CD8-positive, alpha-beta memory T cell (primary cell): ENCODE measurements at regions not wholly inside any gene's neighbourhood (a gene's known extent, or its start where the extent isn't known, plus 50 kb on each side); places are given as distances from the start of the nearest gene placed in this dataset.
"Not testable (repeated sequence)": the region's sequence is repeated elsewhere in the genome, so short reads cannot be mapped to it uniquely, and the experiment has no call there.

Experiments
- CTCF ChIA-PET: fragments of 350-600 bp; sonication (Branson Sonifier 250); formaldehyde crosslinking; loops from one replicate; lab custom pipeline; 2021; ENCODE audit warnings: antibody characterized with exemption; lab: Charles Lee
- POLR2A ChIA-PET: fragments of 350-600 bp; sonication (Branson Sonifier 250); formaldehyde crosslinking; loops from one replicate; lab custom pipeline; 2021; ENCODE audit warnings: antibody characterized with exemption; lab: Charles Lee
- DNase-seq, 5 donors: peaks; one replicate each; pipeline versions ENCODE4 v3.0.0 to v3.0.0-alpha.2; 2020 to 2022; ENCODE audit warnings: mixed read lengths in 1 of 5
- H3K27ac ChIP-seq: one replicate; pipeline ENCODE4 v1.7.0; 2013; ENCODE audit warnings: low read depth, mild to moderate bottlenecking, low read length, moderate library complexity
- H3K27me3 ChIP-seq: 2 replicates; pipeline ENCODE4 v1.7.0; 2013; ENCODE audit warnings: low read length, mild to moderate bottlenecking; ENCODE audit not compliant: insufficient read depth, poor library complexity, severe bottlenecking
- H3K36me3 ChIP-seq: 2 replicates; pipeline ENCODE4 v1.7.0; 2013; ENCODE audit warnings: mild to moderate bottlenecking, low read length, moderate library complexity; ENCODE audit not compliant: insufficient read depth
- H3K4me1 ChIP-seq: 2 replicates; pipeline ENCODE4 v1.7.0; 2013; ENCODE audit warnings: mild to moderate bottlenecking, low read length, moderate library complexity; ENCODE audit not compliant: insufficient read depth
- H3K4me3 ChIP-seq: 2 replicates; pipeline ENCODE4 v1.7.0; 2013; ENCODE audit warnings: mild to moderate bottlenecking, low read length
- H3K9me3 ChIP-seq: 2 replicates; pipeline ENCODE4 v1.7.0; 2013; ENCODE audit warnings: mild to moderate bottlenecking, low read length
- H3K27ac Mint-ChIP-seq, 8 donors: one replicate each; pipeline ENCODE4 v1.8.0; 2020 to 2021; ENCODE audit warnings: mixed read lengths in 8 of 8, mild to moderate bottlenecking in 6 of 8, inconsistent platforms in 3 of 8, moderate library complexity in 3 of 8
- H3K27me3 Mint-ChIP-seq, 2 donors: one replicate each; pipeline ENCODE4 v1.8.0; 2020 to 2021; ENCODE audit warnings: mixed read lengths in 2 of 2, mild to moderate bottlenecking in 1 of 2, moderate library complexity in 1 of 2
- H3K36me3 Mint-ChIP-seq, 3 donors: one replicate each; pipeline ENCODE4 v1.8.0; 2020 to 2021; ENCODE audit warnings: mixed read lengths in 3 of 3, inconsistent platforms in 1 of 3, mild to moderate bottlenecking in 1 of 3
- H3K4me1 Mint-ChIP-seq, 3 donors: one replicate each; pipeline ENCODE4 v1.8.0; 2020 to 2021; ENCODE audit warnings: mixed read lengths in 3 of 3, inconsistent platforms in 1 of 3, mild to moderate bottlenecking in 1 of 3
- H3K4me3 Mint-ChIP-seq, 7 donors: one replicate each; pipeline ENCODE4 v1.8.0; 2020 to 2021; ENCODE audit warnings: mixed read lengths in 7 of 7, mild to moderate bottlenecking in 6 of 7, moderate library complexity in 4 of 7, inconsistent platforms in 2 of 7
- H3K9me3 Mint-ChIP-seq, 5 donors: one replicate each; pipeline ENCODE4 v1.8.0; 2020 to 2022; ENCODE audit warnings: mixed read lengths in 5 of 5, mild to moderate bottlenecking in 3 of 5, moderate library complexity in 2 of 5, inconsistent platforms in 1 of 5

DNA sequence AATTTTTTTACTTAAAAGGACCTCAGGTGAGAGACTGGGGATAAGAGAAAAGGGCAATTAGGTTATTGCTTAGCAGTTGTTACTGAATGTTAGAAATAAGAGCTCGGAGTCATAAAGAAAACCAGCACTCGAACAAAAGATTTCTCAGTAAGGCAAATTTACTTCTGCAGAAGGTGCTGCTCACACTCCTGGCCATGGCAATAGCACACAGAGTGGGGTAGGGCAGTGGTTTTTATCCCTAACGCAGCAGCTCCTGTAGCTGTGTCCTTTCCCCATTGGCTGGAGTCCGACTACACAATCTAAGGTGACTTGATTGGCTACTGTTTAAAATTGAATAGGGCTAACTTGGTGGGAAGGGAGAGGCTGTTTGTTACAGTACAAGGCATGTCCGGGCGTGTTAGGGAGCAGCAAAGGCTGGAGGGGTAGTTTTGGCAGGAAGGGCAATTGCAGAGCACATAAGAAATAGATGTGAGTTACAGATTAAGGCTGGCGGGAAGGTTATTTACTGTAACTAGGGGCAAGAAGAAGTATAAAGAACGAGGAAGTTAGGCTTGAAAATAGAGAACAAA is 112.1 kb downstream of the AKR1D1 start:
- no peak for DNase-seq
- H3K9me3 Mint-ChIP-seq = peaks cover 2 to 11% (median 4%) of the 10 kb centered on the region in 5 donors
- ChIA-PET CTCF (no interaction called here), POLR2A (no interaction called here)
- H3K27me3 Mint-ChIP-seq = peaks cover 7 to 9% of the 10 kb centered on the region in 2 donors
- Histone ChIP-seq H3K36me3 (no peaks in the 10 kb centered on the region), H3K4me1 (no peaks in the 10 kb centered on the region), H3K4me3 (no peak overlapping the region), H3K9me3 (no peaks in the 10 kb centered on the region), H3K27me3 (no peaks in the 10 kb centered on the region), H3K27ac (no peak overlapping the region)
- H3K27ac Mint-ChIP-seq = no peak overlapping the region
- peaks cover 0 to 3% (median 0%) of the 10 kb centered on the region in 3 donors for H3K36me3 Mint-ChIP-seq
- no peaks in the 10 kb centered on the region for H3K4me1 Mint-ChIP-seq
- no peak overlapping the region for H3K4me3 Mint-ChIP-seq

DNA sequence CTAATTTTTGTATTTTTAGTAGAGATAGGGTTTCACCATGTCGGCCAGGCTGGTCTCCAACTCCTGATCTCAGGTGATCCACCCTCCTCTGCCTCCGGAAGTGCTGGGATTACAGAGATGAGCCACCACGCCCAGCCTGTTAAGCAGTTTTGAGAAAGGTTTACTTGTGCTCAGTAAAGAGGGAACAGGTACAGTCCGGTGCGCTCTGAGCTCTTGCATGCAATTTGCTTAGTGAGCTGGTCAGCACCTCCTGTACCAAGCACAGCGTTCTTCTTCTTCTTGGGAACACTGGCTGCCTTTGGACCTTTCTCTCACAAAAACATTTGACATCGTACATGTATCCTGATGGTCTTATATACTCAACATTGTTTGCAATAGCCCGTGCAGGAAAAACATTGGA is 118.3 kb downstream of the AKR1D1 start:
- Mint-ChIP-seq H3K4me1 (no peaks in the 10 kb centered on the region), H3K9me3 (no peaks in the 10 kb centered on the region), H3K36me3 (no peaks in the 10 kb centered on the region), H3K27me3 (peaks cover 7 to 29% of the 10 kb centered on the region in 2 donors), H3K4me3 (no peak overlapping the region), H3K27ac (no peak overlapping the region)
- CTCF ChIA-PET = no interaction called here
- Histone ChIP-seq H3K27ac (no peak overlapping the region), H3K27me3 (no peaks in the 10 kb centered on the region), H3K9me3 (no peaks in the 10 kb centered on the region), H3K4me1 (no peaks in the 10 kb centered on the region), H3K36me3 (no peaks in the 10 kb centered on the region), H3K4me3 (no peak overlapping the region)
- POLR2A ChIA-PET = no interaction called here
- DNase-seq = no peak

DNA sequence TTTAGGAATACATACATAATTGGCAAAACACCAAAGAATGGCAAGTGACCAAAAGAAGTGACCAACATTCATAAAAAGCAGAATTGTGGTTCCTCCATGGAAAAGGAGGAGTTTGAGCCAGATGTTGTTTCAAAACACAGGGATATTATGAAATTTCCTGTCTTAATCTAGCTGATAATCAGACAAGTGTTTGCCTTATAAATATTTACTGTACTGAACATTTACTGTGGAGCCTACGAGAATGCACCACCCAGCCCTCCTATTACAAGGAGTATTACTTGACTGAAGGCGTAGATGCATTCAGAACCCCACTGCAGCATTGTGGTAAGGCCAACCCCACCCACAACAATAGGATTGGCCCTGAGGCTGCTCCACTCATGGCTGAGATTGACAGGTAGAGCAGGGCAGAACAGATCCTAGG is 118.9 kb downstream of the AKR1D1 start:
- H3K27me3 Mint-ChIP-seq = peaks cover 7 to 29% of the 10 kb centered on the region in 2 donors
- no peaks in the 10 kb centered on the region for H3K9me3 Mint-ChIP-seq

DNA sequence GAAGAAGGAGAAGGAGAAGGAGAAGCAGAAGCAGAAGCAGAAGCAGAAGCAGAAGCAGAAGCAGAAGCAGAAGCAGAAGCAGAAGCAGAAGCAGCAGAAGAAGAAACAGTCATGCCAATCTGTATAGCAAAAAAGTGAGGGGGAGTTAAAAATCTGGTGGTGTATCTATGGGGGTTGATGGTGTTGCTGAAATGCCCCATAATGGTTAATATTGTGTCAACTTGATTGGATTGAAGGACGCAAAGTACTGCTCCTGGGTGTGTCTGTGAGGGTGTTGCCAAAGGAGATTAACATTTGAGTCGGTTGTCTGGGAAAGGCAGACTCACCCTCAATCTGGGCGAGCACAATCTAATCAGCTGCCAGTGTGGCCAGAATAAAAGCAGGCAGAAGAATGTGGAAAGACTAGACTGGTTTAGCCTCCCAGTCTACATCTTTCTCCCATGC is 120.3 kb downstream of the AKR1D1 start:
- H3K9me3 Mint-ChIP-seq, H3K27me3 ChIP-seq, H3K4me1 ChIP-seq, DNase-seq, H3K9me3 ChIP-seq, H3K4me3 Mint-ChIP-seq, H3K4me3 ChIP-seq, H3K36me3 ChIP-seq, H3K27ac ChIP-seq, H3K4me1 Mint-ChIP-seq, H3K36me3 Mint-ChIP-seq, CTCF ChIA-PET, POLR2A ChIA-PET: not testable (repeated sequence)
- peak overlapping the region in 1 of 8 donors; percentile 64 for H3K27ac Mint-ChIP-seq
- peaks cover 5 to 33% of the 10 kb centered on the region in 2 donors for H3K27me3 Mint-ChIP-seq

More for the DNA sequence above, 118.9 kb downstream of the AKR1D1 start:
- Histone ChIP-seq H3K4me1 (no peaks in the 10 kb centered on the region), H3K9me3 (no peaks in the 10 kb centered on the region), H3K4me3 (no peak overlapping the region), H3K36me3 (no peaks in the 10 kb centered on the region), H3K27ac (no peak overlapping the region), H3K27me3 (no peaks in the 10 kb centered on the region)
- CTCF ChIA-PET = no interaction called here
- POLR2A ChIA-PET = no interaction called here
- no peak for DNase-seq
- H3K27ac Mint-ChIP-seq = no peak overlapping the region
- H3K4me3 Mint-ChIP-seq = no peak overlapping the region
- no peaks in the 10 kb centered on the region for H3K36me3 Mint-ChIP-seq
- no peaks in the 10 kb centered on the region for H3K4me1 Mint-ChIP-seq

DNA sequence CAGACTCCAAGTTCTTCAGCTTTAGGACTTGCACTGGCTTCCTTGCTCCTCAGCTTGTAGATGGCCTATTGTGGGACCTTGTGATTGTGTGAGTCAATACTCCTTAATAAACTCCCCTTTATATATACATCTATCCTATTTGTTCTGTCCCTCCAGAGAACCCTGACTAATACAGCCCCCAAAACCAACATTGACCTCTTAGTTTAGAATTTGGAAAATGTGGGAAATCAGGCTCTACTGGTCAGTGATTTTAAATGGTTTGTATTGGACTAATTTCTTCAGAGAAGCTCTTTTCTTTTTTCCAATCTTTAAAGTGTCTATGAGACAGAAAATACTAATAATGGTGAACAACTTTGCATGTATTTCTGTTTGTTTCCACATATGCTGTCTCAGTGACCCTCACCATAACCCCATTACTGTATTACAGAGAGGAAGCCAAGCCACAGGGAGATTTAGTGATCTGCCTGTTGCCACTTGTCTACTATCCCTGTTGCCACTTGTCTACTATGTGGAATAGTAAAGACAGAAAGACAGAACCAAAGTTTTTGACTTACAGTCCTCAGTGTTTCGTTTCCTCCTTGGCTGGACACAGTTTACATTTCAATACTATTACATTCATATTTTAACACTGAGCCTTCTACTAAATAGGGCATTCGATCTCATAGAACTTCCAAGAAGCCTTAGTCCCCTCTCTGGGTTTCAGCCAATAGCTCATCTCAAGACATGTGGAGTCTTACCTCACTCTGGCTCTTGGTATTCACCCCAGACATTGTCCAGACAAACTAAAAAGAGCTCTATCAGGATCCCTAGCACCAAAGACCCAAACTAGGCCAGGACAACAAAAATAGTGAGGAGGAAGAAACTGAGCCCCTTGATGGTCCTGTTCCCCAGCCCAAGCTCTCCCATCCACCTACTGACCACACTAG is 121.0 kb downstream of the AKR1D1 start:
- no peaks in the 10 kb centered on the region for H3K36me3 Mint-ChIP-seq
- no peaks in the 10 kb centered on the region for H3K36me3 ChIP-seq
- peaks cover 4 to 33% of the 10 kb centered on the region in 2 donors for H3K27me3 Mint-ChIP-seq
- H3K4me1 Mint-ChIP-seq = no peaks in the 10 kb centered on the region
- peak overlapping the region in 1 of 8 donors; percentile 6 for H3K27ac Mint-ChIP-seq
- no peak overlapping the region for H3K4me3 ChIP-seq
- ChIA-PET CTCF (no interaction called here), POLR2A (no interaction called here)
- no peak for DNase-seq
- H3K27ac ChIP-seq = no peak overlapping the region
- no peaks in the 10 kb centered on the region for H3K9me3 Mint-ChIP-seq
- H3K4me1 ChIP-seq = no peaks in the 10 kb centered on the region
- H3K4me3 Mint-ChIP-seq = no peak overlapping the region
- no peaks in the 10 kb centered on the region for H3K9me3 ChIP-seq
- no peaks in the 10 kb centered on the region for H3K27me3 ChIP-seq

DNA sequence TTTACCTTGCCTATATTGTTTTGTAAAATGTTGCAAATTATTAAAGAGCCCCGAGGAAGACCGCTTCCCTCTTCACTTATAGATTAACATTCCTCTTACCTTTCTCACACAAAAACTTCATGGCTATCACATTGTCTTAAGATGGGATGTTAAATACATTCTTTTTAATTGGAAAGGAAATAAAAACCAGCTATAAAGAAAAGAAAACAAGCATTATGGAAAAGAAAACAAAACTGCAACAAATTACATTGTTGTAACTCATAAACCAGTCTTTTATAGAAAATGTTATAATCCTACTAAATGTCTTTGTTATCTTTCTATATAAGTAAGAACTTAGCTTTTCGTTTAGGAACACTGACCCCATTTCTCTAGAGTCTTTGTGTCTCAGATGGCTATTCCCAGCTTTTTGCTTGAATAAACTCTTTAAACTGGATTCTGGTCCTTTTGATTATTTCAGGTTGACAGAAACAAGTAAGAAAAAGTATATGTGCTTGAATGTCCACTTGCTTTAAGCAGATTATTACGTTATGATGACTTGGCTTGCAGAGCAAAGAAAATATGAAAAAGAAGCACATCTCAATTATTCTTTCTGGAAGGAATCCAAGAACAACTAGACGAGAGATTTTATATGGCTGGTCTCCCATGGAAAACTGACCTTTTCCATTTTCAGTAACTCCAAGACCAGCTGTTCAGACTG is 128.2 kb downstream of the AKR1D1 start:
- ChIA-PET POLR2A (no interaction called here), CTCF (no interaction called here)
- H3K4me1 ChIP-seq = no peaks in the 10 kb centered on the region
- H3K36me3 Mint-ChIP-seq = no peaks in the 10 kb centered on the region
- H3K4me1 Mint-ChIP-seq = no peaks in the 10 kb centered on the region
- no peak overlapping the region for H3K4me3 Mint-ChIP-seq
- H3K36me3 ChIP-seq = no peaks in the 10 kb centered on the region
- no peak overlapping the region for H3K4me3 ChIP-seq
- H3K27me3 ChIP-seq = no peaks in the 10 kb centered on the region
- no peak overlapping the region for H3K27ac Mint-ChIP-seq
- H3K27me3 Mint-ChIP-seq = peaks cover 2 to 8% of the 10 kb centered on the region in 2 donors
- no peaks in the 10 kb centered on the region for H3K9me3 ChIP-seq
- no peak for DNase-seq
- H3K9me3 Mint-ChIP-seq = no peaks in the 10 kb centered on the region
- no peak overlapping the region for H3K27ac ChIP-seq

DNA sequence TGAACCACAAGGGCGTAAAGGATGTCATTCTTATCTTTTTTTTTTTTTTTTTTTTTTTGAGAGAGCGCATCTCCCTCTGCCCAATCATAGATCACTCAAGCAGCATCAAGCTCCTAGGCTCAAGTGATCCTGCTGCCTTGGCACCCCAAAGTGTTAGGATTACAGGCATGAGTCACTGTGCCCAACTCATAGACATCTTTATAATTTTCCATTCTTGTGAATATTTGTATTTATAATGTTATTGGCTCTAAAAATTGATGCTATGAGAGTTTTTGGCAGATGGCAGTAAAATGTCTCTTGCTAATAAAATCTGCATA is 128.7 kb downstream of the AKR1D1 start:
- POLR2A ChIA-PET = no interaction called here
- H3K4me1 Mint-ChIP-seq = no peaks in the 10 kb centered on the region
- no peak overlapping the region for H3K4me3 ChIP-seq
- H3K9me3 ChIP-seq = no peaks in the 10 kb centered on the region
- no peak overlapping the region for H3K4me3 Mint-ChIP-seq
- no peak overlapping the region for H3K27ac ChIP-seq
- H3K27ac Mint-ChIP-seq = no peak overlapping the region
- H3K27me3 ChIP-seq = no peaks in the 10 kb centered on the region
- no peaks in the 10 kb centered on the region for H3K4me1 ChIP-seq
- H3K27me3 Mint-ChIP-seq = peaks cover 2 to 8% of the 10 kb centered on the region in 2 donors
- CTCF ChIA-PET = no interaction called here
- H3K36me3 Mint-ChIP-seq = no peaks in the 10 kb centered on the region
- H3K9me3 Mint-ChIP-seq = no peaks in the 10 kb centered on the region
- no peak for DNase-seq
- H3K36me3 ChIP-seq = no peaks in the 10 kb centered on the region

DNA sequence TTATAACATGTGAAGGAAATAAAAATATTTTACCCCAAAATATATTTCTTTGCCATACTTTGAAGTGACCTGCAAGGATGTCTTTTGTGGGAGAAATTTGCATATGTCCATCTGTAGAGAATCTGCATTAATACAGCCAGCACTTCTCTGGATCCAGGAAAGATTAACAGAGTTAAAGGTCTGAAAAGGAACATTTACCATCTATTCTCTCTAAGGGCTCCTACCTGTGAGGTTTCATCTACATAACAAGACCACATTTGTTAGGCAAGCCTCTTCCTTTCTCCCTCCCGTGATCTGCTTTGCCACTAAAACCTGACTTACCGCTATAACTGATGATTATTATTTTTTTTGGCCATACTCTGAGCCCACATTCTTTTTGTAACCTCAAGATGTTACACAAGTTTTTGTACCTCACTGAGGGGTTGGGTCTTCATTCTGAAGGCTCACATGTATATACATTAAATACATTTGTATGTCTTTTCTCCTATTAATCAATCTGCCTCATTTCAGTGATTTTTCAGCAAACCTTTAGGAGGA is 129.4 kb downstream of the AKR1D1 start:
- no peak overlapping the region for H3K4me3 Mint-ChIP-seq
- ChIA-PET POLR2A (no interaction called here), CTCF (no interaction called here)
- Histone ChIP-seq H3K36me3 (no peaks in the 10 kb centered on the region), H3K4me3 (no peak overlapping the region), H3K4me1 (no peaks in the 10 kb centered on the region), H3K27me3 (no peaks in the 10 kb centered on the region), H3K9me3 (no peaks in the 10 kb centered on the region), H3K27ac (no peak overlapping the region)
- no peaks in the 10 kb centered on the region for H3K36me3 Mint-ChIP-seq
- H3K27ac Mint-ChIP-seq = no peak overlapping the region
- no peaks in the 10 kb centered on the region for H3K4me1 Mint-ChIP-seq
- DNase-seq = no peak
- peaks cover 2 to 8% of the 10 kb centered on the region in 2 donors for H3K27me3 Mint-ChIP-seq
- no peaks in the 10 kb centered on the region for H3K9me3 Mint-ChIP-seq
